GM21447 (cell line): ENCODE measurements at regions not wholly inside any gene's neighbourhood (a gene's known extent, or its start where the extent isn't known, plus 50 kb on each side); places are given as distances from the start of the nearest gene placed in this dataset.
"Not testable (repeated sequence)": the region's sequence is repeated elsewhere in the genome, so short reads cannot be mapped to it uniquely, and the experiment has no call there.

Experiments used
- ATAC-seq: cut with Tn5 transposase; IDR thresholded peaks from one replicate; pipeline ENCODE4 v1.9.1; 2021; ENCODE audit not compliant: unreplicated experiment

DNA sequence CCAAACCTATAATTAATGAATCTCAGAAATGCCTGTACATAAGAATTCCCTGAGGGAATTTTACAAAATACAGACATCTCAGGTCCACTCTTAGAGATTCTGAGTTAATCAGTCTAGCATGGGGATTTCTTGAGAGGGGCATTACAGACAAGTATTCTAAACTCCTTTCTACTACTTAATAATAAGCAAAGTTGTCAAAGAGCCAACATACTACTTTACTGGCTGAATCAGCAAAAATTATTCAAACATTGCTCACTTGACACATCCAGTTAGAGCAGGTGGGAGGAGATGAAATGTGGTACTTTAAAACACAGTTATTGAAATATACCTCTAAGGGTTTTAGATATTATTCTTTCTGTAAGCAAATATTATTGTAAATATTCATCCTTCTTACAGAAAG is 1164.7 kb downstream of the CDY2B start:
- ATAC-seq = no peak

DNA sequence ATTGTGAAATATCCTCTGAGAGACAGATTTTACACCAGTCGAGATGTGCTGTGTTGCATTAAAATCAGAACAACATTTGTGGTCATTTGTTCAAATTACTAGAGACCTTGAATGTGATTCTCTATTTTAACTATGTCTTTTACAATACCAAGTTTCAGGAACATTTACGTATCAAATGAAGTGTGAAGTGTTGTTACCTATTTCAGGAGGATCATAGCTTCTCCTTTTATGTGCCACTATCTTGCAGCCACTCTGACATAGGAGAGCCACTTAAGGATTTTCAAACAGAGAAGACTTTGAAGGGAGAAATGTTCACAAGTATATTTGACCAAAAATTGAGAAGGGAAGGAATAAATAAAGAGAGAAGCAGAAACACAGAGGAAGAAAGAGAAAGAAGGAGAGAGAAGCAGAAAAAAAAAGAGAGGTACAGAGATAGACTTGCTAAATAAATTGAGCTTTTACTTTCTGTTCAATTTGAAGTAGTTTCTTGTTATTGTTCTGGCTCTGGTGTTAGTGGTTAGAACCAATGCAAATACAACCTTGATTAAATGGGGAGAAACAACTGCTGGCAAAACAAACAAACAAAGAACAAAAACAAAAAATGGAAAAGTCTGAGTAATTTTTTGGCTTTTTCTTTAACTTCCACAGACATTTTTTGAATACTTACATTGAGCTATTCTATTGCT is 1206.8 kb downstream of the CDY2B start:
- no peak for ATAC-seq

DNA sequence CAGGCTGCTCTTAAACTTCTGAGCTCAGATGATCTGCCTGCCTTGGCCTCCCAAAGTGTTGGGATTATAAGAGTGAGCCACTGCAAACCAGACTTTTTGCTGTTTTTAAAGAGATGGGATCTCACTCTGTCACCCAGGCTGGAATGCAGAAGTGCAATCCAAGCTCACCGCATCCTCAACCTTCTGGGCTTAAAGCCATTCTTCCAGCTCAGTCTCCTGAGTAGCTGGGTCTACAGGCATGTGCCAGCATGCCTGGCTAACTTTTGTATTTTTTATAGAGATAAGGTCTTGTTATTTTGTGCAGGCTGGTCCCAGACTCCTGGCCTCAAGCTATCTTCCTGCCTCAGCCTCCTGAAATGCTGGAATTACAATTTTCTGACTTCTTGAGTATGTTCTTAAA is 1211.6 kb downstream of the CDY2B start:
- ATAC-seq = no peak

DNA sequence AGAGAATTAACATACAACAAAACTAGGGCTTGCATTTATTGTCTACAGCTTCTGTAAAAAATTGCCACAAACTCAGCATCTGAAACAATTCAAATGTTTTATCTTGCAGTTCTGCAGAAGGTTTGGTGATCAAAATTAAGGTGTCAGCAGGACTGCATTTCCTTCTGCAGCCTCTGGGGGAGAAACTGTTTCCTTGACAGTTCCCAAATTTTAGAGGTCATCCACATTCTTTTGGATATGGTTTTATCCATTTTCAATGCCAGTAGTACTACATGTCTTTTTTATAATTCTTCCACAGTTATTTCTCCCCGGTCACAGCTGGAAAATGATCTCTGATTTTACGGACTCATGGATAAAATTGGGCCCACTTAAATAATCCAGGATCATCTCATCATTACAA is 1217.3 kb downstream of the CDY2B start:
- no peak for ATAC-seq

DNA sequence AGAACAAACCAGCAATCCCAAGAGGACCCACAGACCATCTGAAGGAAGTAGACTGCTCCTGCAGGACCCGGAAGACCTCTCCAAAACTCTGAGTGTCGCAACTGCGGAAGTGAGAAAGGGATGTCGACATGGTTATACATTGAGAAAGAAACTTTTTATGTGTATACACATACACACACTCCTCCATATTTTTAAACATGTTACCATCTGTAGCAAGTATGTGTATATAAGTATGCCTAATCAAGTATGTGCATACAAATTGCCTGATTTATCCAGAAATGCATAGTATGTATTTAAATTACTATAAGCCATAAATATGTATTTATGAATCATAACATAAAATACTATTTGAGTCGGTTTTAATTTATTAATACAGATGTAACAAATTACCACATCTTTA is 1220.7 kb downstream of the CDY2B start:
- ATAC-seq = no peak

DNA sequence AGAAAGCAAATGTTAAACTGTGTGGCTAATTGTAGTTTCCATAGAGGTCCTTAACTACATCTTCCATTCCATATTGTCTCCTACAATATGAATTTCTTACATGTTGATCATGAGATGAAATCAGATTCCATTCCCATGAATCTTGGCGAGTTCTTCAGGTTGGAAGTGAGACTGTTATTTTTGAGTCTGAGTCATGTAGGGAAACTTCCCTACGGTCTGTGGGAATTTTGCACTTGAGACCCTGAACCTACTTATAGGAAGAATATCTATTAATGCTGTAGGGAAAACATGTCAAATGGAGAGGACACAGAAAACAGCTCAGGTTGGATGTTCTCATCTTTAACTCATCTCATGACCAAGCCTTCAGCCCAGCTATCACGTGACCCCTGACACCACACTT is 1226.0 kb downstream of the CDY2B start:
- no peak for ATAC-seq

GRCh38 chrY:16645991-16646390 is 1234.0 kb downstream of the CDY2B start:
- no peak for ATAC-seq

GRCh38 chrY:16645449-16645848 is 1234.6 kb downstream of the CDY2B start:
- no peak for ATAC-seq

GRCh38 chrY:16644270-16644800 is 1235.7 kb downstream of the CDY2B start:
- ATAC-seq = peak; percentile 53

DNA sequence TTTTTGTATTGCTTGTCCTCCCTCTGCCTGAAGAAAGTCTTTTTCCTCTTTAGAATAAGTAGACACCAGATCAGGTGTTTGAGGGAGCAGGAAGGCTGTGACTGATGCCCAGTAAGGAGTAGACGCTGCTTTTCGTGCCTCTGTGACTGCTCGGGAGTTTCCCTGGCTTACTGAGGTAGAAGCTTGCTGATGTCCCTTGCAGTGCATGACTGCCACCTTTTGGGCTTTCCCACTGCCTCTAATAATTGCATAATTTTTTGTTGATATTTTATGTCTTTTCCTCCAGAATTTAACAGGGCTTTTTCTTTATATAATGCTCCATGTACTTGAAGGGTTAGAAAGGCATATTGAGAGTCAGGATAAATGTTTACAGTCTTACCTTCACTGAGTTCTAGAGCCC is 1240.2 kb downstream of the CDY2B start:
- ATAC-seq = no peak

DNA sequence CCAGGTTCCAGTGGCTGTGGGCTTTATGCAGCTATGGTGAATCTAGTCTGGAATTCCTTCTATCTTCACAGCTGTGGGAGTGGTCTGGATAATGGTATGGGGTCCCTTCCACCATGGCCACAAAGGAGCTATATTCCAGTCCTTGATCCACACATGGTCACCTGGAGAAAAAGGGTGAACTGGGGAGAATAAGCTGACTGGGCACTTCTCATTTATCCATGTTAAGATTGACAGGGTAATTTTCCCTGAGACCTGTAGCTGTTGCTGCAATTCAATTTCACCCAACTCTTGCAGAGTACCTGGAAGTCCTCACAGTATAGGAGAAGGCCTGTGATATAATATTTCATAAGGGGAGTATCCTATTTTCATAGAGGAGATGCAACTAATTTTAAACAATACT is 1241.3 kb downstream of the CDY2B start:
- ATAC-seq = not testable (repeated sequence)

DNA sequence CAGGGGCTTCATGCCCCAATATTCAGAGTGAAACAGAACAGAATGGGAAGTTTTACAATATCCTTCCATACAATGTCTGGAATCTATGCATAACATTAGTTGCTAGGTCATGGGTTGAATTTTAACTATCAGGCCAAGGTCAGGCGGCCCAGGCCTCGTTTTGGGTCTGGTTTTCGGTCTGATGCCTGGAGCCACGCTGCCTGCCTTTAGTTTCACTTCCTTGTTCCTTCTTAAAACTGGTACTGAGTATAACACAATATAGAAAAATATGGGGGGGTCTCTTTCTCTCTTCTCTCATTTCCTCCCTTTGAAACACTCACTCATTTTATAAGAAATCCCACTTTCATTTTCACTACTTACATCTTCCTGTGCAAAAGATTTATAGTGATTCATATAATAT is 1243.8 kb downstream of the CDY2B start:
- peak; percentile 100 for ATAC-seq

DNA sequence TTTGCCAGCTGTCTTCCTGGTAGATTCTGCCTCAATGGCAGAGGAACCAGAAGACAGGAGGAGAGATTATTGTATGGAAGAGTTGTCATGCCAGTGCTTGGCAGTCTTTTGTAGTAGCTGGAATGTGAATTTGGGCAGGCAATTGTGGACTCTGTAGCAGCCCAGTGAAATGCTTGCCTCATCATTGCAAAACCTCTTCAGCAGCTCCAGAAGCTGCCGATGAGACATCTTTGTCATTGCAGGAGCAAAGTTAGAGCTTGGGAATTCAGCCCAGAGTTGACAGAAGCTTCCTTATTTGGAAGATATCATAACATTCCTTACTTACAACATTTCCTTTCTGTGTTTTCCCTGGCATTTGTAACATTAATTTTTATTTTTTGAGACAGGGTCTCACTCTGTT is 1250.9 kb downstream of the CDY2B start:
- no peak for ATAC-seq

- no peak for ATAC-seq
Observed at GRCh38 chrY:16627122-16627521, 1252.9 kb downstream of the CDY2B start.

DNA sequence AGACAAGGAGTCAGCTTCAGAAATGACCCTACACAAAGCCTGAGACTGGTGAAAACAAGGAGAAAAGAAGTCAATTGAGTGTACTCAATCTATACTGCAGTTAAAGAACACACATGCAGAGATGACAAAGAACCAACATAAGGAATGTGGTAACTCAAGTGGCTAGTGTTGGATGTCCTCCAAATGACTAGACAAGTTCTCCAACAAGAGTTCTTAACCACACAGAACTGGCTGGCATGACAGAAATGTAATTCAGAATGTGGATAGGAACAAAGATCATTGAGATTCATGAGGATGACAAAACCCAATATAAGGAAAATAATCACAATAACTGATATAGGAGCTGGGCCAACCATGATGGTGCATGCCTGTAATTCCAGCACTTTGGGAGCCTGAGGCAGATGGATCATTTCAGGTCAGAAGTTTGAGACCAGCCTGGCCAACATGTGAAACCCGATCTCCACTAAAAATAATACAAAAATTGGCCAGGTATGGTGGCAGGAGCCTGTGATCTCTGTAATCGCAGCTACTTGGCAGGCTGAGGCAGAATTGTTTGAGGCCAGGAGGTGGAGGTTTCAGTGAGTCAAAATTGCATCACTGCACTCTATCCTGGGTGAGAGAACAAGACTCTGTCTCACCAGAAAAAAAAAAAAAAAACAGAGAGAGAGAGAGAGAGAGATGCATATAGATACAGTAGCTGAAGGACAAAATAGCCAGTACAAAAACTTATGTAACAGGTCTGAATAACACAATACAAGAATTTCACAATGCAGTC is 1263.6 kb downstream of the CDY2B start:
- no peak for ATAC-seq

DNA sequence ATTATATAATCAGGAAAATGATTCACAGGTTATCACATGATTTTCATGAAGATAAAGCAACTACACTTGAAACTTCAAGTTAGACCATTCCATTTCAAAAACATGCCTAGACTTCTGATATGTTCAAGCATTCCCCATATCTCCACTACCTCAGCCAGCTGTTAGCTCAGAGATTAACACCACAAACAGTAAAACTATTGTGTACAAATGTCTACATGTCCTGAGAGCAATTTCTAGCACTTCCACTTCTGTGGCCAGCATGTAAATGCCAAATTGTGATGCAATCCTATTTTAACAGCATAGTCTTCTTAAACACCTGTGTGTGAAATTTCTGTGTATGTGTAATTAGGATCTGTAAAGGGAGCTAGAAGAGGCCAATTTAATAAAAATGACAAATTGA is 1271.3 kb downstream of the CDY2B start:
- ATAC-seq = no peak

DNA sequence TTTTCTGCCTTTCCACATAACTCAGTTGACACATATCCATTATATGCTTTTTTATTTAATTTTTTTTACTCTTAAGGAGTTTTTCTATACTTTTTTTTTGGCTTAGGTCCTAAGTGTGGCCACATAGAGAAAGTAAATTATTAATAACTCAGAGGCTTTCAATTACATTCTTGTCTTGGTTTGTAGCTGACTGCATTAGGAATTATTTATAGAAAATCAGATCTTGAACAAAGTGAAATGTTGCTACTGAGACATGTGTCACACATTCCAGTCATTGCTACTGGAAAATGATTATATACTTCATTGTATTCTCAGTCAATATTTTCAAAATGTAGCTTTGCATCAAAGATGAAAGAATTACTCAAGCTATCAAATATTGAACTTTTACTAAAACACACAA is 1277.9 kb downstream of the CDY2B start:
- no peak for ATAC-seq

DNA sequence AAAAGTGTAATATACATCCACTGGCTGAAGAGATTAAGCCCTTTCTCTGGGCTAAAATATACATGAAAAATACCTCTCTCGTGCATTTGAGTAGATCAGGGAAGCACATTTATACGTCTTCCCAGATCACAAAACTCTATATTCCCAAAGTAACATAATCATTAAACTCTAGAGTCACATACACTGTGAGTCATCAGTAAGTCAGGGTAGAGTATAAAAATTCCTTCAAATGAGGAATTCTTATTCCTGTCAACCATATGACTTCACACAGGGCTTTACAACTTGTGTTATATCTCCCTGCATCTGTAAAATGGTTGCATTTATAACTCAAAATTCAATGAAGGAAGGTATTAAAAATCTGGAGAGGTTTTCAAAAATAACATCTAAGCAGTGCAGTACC is 1278.4 kb downstream of the CDY2B start:
- ATAC-seq = no peak

GRCh38 chrY:16572061-16572460 is 1308.0 kb downstream of the CDY2B start:
- ATAC-seq = no peak

- ATAC-seq = no peak
Observed at GRCh38 chrY:16562491-16562890, 1317.5 kb downstream of the CDY2B start.

DNA sequence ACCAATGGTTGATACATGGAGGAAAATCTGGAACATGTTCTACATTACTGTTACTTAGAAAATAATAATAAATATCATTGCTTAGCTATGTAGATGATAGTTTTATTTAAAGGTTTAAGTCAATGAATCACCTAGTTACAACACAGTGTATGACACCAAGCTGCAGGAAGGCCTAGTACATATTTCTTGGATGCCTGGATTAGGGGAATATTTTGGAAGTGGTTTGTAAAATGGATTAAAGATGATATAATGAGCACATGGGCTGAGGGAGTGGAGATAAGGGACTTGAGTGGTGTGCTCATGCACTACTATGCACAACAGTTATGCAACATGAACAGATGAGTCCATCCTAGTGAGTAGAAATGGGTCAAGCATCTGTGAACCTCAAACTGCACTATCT is 1358.0 kb downstream of the CDY2B start:
- no peak for ATAC-seq

GRCh38 chrY:16502733-16503214 is 1377.2 kb downstream of the CDY2B start:
- ATAC-seq = no peak
